Immature natural killer cell (primary cell): ENCODE measurements at regions not wholly inside any gene's neighbourhood (a gene's known extent, or its start where the extent isn't known, plus 50 kb on each side); places are given as distances from the start of the nearest gene placed in this dataset.

Source experiments
- DNase-seq, 3 donors: peaks; one replicate each; pipeline ENCODE4 v3.0.0; 2022; ENCODE audit warnings: mixed read lengths in 1 of 3
- H3K27ac Mint-ChIP-seq, 6 donors: one replicate each; pipeline ENCODE4 v1.8.0; 2020; ENCODE audit warnings: mixed read lengths in 6 of 6, mild to moderate bottlenecking in 5 of 6, inconsistent platforms in 4 of 6, moderate library complexity in 3 of 6
- H3K27me3 Mint-ChIP-seq, 3 donors: one replicate each; pipeline ENCODE4 v1.8.0; 2020 to 2021; ENCODE audit warnings: low read depth in 3 of 3, mild to moderate bottlenecking in 3 of 3, mixed read lengths in 3 of 3, moderate library complexity in 3 of 3, inconsistent platforms in 1 of 3
- H3K36me3 Mint-ChIP-seq, 3 donors: one replicate each; pipeline ENCODE4 v1.8.0; 2020; ENCODE audit warnings: mixed read lengths in 3 of 3, inconsistent platforms in 2 of 3, mild to moderate bottlenecking in 2 of 3
- H3K4me1 Mint-ChIP-seq, 2 donors: one replicate each; pipeline ENCODE4 v1.8.0; 2020; ENCODE audit warnings: inconsistent platforms in 2 of 2, mild to moderate bottlenecking in 2 of 2, mixed read lengths in 2 of 2, moderate library complexity in 1 of 2
- H3K4me3 Mint-ChIP-seq, 5 donors: one replicate each; pipeline ENCODE4 v1.8.0; 2020; ENCODE audit warnings: mild to moderate bottlenecking in 5 of 5, mixed read lengths in 5 of 5, inconsistent platforms in 3 of 5, moderate library complexity in 3 of 5
- H3K9me3 Mint-ChIP-seq, 6 donors: one replicate each; pipeline ENCODE4 v1.8.0; 2020; ENCODE audit warnings: mild to moderate bottlenecking in 6 of 6, mixed read lengths in 6 of 6, inconsistent platforms in 4 of 6, moderate library complexity in 3 of 6

DNA sequence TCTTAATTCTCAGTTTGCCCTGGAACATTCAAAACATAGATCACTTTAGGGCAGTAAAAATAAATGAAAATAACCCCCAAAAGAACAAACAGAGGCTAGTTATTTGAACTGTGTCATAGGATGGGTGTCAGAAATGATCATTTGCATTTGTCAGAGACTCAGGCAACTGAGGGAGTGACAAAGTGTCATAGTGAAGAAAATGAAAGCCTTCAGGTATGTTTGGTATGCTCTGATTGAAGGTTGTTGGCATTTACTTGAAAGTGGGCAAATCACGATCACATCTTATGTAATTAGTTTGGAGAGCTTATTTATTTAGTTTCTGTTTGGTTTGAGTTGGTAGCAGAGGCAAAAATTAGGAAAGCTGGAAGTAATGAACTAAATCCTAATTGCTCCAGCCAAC, 880.9 kb downstream of the ANKRD7 start:
- no peaks in the 10 kb centered on the region for H3K36me3 Mint-ChIP-seq
- no peaks in the 10 kb centered on the region for H3K27me3 Mint-ChIP-seq
- no peaks in the 10 kb centered on the region for H3K4me1 Mint-ChIP-seq
- H3K27ac Mint-ChIP-seq, result no peak overlapping the region
- H3K4me3 Mint-ChIP-seq, result no peak overlapping the region
- DNase-seq, result no peak
- peaks cover 3 to 60% (median 28%) of the 10 kb centered on the region in 6 donors for H3K9me3 Mint-ChIP-seq

DNA sequence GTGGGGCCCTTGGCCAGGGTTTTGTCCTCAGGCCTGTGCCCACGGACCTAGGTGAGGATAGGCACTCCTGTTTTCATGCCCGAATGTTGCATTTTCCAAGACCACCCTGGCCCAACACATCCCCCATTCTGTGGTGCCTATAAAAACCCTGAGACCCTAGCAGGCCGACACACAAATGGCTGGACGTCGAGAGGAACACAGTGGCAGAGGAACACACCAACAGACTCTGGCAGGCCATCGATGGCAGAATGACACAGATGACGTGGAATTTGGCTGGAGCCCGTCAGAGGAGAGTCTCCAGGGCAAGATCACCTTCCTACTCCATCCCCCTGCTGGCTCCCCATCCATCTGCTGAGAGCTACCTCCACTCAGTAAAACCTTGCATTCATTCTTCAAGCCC, 898.8 kb downstream of the ANKRD7 start:
- no peak overlapping the region for H3K4me3 Mint-ChIP-seq
- peaks cover 5 to 24% (median 11%) of the 10 kb centered on the region in 6 donors for H3K9me3 Mint-ChIP-seq
- H3K27ac Mint-ChIP-seq, result no peak overlapping the region
- no peaks in the 10 kb centered on the region for H3K36me3 Mint-ChIP-seq
- no peaks in the 10 kb centered on the region for H3K4me1 Mint-ChIP-seq
- H3K27me3 Mint-ChIP-seq, result no peaks in the 10 kb centered on the region
- no peak for DNase-seq

DNA sequence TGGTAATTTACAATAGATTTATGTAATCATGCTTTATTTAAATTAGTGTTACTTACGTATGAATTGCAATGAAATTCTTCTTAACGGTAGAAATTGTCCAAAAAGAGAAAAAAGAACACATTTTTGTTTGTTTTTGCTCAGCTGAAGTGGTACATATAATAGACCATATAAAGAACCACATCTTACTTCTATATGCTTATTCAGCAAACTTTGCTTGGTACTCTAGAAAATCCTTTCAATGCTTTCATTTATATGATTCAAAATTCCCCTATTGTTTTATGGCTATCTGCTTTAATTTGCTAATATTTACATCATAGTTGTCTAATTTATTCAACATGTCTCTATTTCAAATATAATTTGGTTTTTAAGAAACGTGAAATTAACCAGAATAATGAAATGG, 903.2 kb downstream of the ANKRD7 start:
- Mint-ChIP-seq H3K9me3 (peaks cover 2 to 29% (median 11%) of the 10 kb centered on the region in 6 donors), H3K4me3 (no peak overlapping the region), H3K27ac (no peak overlapping the region), H3K36me3 (no peaks in the 10 kb centered on the region), H3K4me1 (no peaks in the 10 kb centered on the region), H3K27me3 (no peaks in the 10 kb centered on the region)
- DNase-seq, result no peak

DNA sequence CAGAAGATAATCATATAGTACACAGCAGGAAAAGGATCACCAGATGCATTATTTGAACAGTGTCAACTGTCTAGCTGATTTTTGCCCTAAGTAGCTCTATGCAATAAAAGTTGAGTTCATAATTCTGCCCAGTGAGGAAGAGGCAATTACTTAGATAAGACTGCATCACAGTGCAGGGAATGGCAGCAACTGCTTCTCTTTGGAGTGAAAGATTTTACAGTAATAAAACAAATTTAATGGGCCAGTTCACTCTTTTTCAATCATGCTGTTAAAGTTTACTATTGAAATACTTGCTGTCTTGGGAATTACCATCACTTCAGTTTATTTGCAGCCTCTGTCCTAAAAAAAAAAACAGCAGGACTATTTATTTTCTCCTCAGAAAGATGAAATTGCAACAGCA, 907.9 kb downstream of the ANKRD7 start:
- H3K27me3 Mint-ChIP-seq, result no peaks in the 10 kb centered on the region
- H3K9me3 Mint-ChIP-seq, result peaks cover 0 to 28% (median 19%) of the 10 kb centered on the region in 6 donors
- DNase-seq, result no peak
- no peaks in the 10 kb centered on the region for H3K36me3 Mint-ChIP-seq
- no peak overlapping the region for H3K27ac Mint-ChIP-seq
- no peak overlapping the region for H3K4me3 Mint-ChIP-seq
- no peaks in the 10 kb centered on the region for H3K4me1 Mint-ChIP-seq

DNA sequence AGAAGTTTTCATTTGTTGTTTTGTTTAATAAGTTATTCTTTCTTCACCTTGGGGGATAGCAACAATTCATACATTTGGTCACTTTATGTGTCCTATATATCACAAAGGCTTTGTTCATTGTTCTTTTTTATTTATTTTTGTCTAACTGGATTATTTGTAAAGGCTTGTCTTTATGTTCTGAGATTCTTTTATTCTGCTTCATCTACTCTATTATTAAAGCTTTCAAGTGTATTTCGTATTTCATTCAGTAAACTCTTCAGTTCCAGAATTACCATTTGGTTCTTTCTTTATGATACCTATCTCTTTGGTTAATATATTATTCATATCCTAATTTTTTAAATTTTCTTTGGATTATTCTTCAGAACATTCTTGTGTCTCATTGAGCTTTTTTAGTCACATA, 942.9 kb downstream of the ANKRD7 start:
- Mint-ChIP-seq H3K27ac (no peak overlapping the region), H3K27me3 (peaks cover 0 to 3% (median 0%) of the 10 kb centered on the region in 3 donors), H3K9me3 (peaks cover 14 to 48% (median 23%) of the 10 kb centered on the region in 6 donors), H3K4me3 (no peak overlapping the region), H3K36me3 (no peaks in the 10 kb centered on the region), H3K4me1 (no peaks in the 10 kb centered on the region)
- DNase-seq, result no peak

DNA sequence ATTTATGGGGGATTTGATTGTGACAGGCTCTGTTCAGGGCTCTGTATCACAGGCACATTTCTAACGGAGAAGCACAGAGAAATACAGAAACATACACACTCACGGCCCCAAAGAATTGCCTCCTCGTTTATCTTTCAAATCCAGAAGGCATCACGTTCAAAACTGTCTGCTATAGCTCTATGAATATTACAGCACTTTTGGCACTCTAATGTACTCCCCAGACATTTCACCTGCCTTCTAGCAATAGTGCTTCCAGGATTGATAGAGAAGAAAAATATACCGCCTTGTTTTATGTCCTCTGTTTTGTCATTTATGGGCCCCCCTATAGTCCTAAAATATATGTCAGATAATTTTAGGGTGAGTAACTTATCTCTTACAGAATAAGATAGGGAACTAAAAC, 947.5 kb downstream of the ANKRD7 start:
- H3K9me3 Mint-ChIP-seq, result peaks cover 5 to 25% (median 11%) of the 10 kb centered on the region in 6 donors
- DNase-seq, result no peak
- H3K27ac Mint-ChIP-seq, result no peak overlapping the region
- no peak overlapping the region for H3K4me3 Mint-ChIP-seq
- H3K27me3 Mint-ChIP-seq, result no peaks in the 10 kb centered on the region
- H3K36me3 Mint-ChIP-seq, result no peaks in the 10 kb centered on the region
- no peaks in the 10 kb centered on the region for H3K4me1 Mint-ChIP-seq

DNA sequence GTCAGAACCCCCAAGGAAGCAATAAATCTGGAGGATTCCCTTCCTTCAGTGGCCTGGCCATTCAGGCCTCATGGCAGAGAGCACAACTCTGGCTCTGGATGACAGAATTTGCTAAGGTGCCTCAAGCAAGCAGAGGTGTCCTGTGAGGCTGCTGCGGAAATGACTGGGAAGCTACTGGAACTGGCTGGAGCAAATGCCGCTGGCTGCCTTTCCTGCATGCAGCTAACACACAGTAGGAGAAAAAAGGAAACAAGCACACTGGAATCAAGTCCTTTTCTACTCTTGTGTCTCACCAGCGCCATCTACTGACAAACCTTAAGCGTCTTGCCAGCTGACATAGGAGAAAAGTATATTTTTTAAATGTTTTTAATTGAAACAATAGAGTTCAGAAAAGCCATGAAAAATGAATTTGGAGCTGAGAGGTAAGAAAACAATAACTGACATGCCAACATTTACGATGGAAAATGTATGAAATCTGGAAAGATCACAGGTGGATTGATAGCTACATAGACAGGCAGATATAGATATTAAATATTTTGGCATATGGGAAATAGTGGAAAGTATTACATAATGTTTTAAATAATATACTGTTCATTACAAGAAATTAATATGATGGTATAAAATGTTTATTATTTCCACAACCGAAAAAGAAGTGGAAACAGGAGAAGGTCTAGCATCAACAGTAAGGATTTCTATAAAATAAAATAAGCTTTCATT, 951.6 kb downstream of the ANKRD7 start:
- H3K27ac Mint-ChIP-seq, result no peak overlapping the region

DNA sequence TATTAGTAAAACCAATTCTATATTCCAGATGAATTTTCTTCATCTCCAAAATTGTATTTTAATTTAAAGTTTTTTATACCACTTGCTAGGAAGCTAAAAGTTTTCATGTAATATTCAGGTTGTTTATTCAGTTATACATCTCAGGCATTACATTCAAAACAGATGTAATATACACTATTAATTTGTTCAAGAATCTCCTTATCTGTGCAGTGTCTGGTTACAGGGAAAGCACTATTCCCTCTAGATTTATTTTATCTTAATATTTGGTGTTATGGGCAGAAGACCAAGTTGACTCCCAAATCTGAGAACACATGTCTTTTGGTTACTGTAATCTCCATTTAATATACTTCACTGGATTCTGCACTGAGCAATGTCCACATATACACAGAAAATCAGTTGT, 953.4 kb downstream of the ANKRD7 start:
- Mint-ChIP-seq H3K36me3 (no peaks in the 10 kb centered on the region), H3K4me3 (no peak overlapping the region), H3K4me1 (no peaks in the 10 kb centered on the region), H3K27ac (no peak overlapping the region), H3K9me3 (peaks cover 2 to 15% (median 8%) of the 10 kb centered on the region in 6 donors), H3K27me3 (no peaks in the 10 kb centered on the region)
- DNase-seq, result no peak

More for the DNA sequence above, 951.6 kb downstream of the ANKRD7 start:
- Mint-ChIP-seq H3K9me3 (peaks cover 2 to 9% (median 5%) of the 10 kb centered on the region in 6 donors), H3K4me1 (no peaks in the 10 kb centered on the region), H3K4me3 (no peak overlapping the region), H3K27me3 (no peaks in the 10 kb centered on the region), H3K36me3 (no peaks in the 10 kb centered on the region)
- DNase-seq, result no peak

DNA sequence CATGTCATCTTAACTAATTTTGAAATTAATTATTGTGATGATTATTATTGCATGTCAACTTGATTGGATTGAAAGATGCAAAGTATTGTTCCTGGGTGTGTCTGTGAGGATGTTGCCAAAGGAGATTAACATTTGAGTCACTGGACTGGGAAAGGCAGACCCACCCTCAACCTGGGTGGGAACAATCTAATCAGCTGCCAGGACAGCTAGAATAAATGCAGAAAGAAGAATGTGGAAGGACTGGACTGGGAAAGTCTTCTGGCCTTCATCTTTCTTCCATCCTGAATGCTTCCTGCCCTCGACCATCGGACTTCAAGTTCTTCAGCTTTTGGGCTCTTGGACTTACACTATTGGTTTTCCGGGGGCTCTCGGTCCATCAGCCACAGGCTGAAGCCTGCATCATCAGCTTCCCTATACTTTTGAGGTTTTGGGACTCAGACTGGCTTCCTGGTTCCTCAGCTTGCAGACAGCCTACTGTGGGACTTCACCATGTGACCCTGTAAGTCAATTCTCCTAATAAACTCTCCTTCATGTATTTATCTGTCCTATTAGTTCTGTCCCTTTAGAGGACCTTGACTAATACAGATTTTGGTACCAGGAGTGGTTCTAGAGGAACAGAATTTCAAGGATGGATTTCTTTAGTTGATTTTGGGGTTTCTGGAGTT, 959.8 kb downstream of the ANKRD7 start:
- no peaks in the 10 kb centered on the region for H3K4me1 Mint-ChIP-seq
- no peaks in the 10 kb centered on the region for H3K36me3 Mint-ChIP-seq
- peaks cover 0 to 3% (median 3%) of the 10 kb centered on the region in 3 donors for H3K27me3 Mint-ChIP-seq
- peaks cover 10 to 48% (median 21%) of the 10 kb centered on the region in 6 donors for H3K9me3 Mint-ChIP-seq
- no peak overlapping the region for H3K4me3 Mint-ChIP-seq
- H3K27ac Mint-ChIP-seq, result no peak overlapping the region
- DNase-seq, result no peak

DNA sequence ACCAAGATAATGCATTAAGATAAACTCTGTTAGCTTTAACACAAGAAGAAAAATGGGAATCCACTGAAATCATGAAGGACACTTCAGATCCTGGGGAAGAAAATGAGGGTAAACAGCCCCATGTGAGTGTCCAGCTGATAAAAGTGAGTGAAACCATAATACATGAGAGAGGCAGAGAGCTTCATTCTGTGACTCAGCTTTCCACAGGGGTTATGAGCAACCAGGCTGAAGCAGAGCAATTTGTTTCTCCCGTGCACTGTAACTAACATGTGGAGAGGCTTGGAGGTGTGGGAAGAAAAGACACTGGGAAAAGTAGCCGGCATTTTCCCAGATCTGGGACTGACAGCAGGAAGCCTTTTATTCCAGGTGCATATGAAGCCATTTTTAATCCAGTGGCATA, 971.7 kb downstream of the ANKRD7 start:
- Mint-ChIP-seq H3K4me1 (no peaks in the 10 kb centered on the region), H3K27me3 (peaks cover 0 to 3% (median 0%) of the 10 kb centered on the region in 3 donors), H3K9me3 (peaks cover 3 to 26% (median 6%) of the 10 kb centered on the region in 6 donors), H3K27ac (no peak overlapping the region), H3K4me3 (no peak overlapping the region), H3K36me3 (no peaks in the 10 kb centered on the region)
- DNase-seq, result no peak

DNA sequence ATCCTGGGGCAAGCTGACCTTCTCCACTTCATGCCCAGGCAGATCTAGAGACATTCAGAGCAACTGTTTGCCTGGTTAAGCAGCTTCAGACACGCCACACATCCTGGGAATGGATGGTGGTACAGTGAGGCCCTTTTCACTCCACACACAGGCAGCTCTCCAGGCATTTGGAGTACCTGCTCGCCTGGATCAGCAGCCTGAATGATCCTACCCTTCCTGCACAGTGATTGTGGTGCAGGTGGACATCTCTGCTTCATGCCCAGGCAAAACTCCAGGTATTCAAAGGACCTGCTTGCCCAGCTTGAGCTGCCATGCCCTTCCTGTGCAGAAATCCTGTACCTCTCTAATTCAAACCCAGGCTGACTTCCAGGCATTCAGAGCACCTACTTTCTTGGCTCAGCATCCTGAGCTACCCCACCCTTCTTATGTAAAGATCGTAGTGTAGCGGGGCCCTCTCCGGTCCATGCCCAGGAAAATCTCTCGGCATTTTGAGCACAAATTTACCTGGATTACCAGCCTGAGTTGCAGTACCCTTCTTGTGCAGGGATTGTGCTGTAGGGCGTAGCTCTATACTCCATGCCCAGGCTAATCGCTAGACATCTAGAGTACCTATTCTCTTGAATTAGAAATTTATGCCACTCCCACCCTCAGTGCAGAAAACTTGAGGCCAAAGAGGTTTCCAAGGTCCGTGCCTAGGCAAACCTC, 972.8 kb downstream of the ANKRD7 start:
- no peak for DNase-seq
- Mint-ChIP-seq H3K4me3 (no peak overlapping the region), H3K4me1 (no peaks in the 10 kb centered on the region), H3K27ac (no peak overlapping the region), H3K9me3 (peaks cover 3 to 26% (median 7%) of the 10 kb centered on the region in 6 donors), H3K36me3 (no peaks in the 10 kb centered on the region), H3K27me3 (peaks cover 0 to 3% (median 0%) of the 10 kb centered on the region in 3 donors)

DNA sequence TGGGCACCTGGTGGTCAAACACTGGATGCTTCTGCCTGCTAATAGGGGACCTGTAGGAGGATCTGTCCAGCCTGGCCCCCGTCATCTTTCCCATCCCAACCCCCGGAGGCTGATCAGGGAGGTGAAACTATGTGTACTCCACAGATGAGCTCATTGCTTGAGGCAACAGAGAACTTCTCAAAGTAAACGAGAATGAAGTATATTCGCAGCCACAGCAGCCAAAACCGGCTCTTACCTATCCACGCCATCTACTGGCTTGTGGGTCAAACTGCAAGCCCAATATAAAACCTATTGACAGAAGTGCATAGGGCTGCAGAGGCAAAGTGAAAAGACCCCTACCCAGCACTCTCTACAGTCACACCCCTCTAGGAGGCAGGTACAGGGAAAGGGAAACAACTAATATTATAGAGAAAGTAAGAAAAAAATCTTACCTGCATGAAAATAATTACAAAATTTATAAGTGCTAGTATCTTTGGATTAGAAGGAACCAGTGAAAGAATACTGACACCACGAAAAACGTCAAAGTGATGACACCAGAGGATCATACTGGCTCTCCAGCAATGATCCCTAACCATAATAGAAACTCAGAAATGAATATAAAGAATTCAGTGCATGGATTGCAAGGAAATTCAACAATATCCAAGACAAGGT, 973.5 kb downstream of the ANKRD7 start:
- no peaks in the 10 kb centered on the region for H3K4me1 Mint-ChIP-seq

DNA sequence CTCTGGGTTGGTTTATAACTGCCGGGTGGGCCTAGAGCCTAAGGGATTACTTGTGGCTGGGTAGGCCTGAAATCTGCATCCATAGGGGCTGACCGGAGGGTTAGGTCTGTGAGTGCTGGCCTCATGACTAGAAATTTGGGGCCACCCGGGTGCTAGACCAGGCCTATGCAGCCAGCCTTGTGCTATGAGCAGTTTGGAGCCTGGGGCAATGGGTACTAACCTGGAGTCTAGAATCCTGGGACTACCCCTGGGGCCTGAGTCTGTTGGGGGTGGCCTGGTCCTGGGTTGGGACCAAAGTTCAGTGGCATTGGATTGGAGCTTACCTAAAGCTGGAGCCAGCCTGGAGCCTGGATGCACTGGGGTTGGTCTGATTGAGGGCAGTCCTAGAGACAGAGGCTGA, 995.2 kb downstream of the ANKRD7 start:
- no peak for DNase-seq
- Mint-ChIP-seq H3K36me3 (no peaks in the 10 kb centered on the region), H3K27ac (no peak overlapping the region), H3K27me3 (peaks cover 0 to 2% (median 0%) of the 10 kb centered on the region in 3 donors), H3K4me1 (no peaks in the 10 kb centered on the region), H3K4me3 (no peak overlapping the region), H3K9me3 (peaks cover 13 to 38% (median 16%) of the 10 kb centered on the region in 6 donors)

More for the DNA sequence above, 973.5 kb downstream of the ANKRD7 start:
- H3K36me3 Mint-ChIP-seq, result no peaks in the 10 kb centered on the region
- peaks cover 3 to 26% (median 7%) of the 10 kb centered on the region in 6 donors for H3K9me3 Mint-ChIP-seq
- peaks cover 0 to 3% (median 0%) of the 10 kb centered on the region in 3 donors for H3K27me3 Mint-ChIP-seq
- H3K27ac Mint-ChIP-seq, result no peak overlapping the region
- DNase-seq, result peak in 1 of 3 donors; percentile 2
- H3K4me3 Mint-ChIP-seq, result no peak overlapping the region

DNA sequence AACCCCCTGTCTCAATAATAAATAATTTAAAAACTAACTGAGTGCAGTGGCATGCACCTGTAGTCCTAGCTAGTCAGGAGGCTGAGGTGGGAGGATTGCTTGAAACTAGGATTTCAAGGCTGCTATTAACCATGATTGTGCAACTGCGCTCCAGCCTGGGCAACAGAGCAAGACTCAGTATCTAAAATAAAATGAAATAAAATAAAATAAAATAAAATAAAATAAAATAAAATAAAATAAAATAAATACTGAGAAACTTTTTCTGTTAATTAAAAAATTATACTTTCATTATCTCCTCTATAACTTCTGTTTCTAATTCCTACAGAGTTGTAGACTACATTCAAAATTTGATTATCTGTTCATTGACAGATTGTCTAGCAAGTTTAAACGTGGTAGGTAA, 999.4 kb downstream of the ANKRD7 start:
- Mint-ChIP-seq H3K9me3 (peaks cover 8 to 44% (median 17%) of the 10 kb centered on the region in 6 donors), H3K27ac (no peak overlapping the region), H3K36me3 (no peaks in the 10 kb centered on the region), H3K4me3 (no peak overlapping the region), H3K4me1 (no peaks in the 10 kb centered on the region), H3K27me3 (no peaks in the 10 kb centered on the region)
- DNase-seq, result no peak
